ENCODE measurements at regions not wholly inside any gene's neighbourhood (a gene's known extent, or its start where the extent isn't known, plus 50 kb on each side); places are given as distances from the start of the nearest gene placed in this dataset.
A peak's percentile ranks its signal among the peaks of the same experiment; 100 is the strongest.

- Histone ChIP-seq H3K27ac (no peak overlapping the region), H3K9me3 (no peaks in the 10 kb centered on the region), H3K27me3 (no peaks in the 10 kb centered on the region), H3K36me3 (no peaks in the 10 kb centered on the region), H3K4me3 (no peak overlapping the region), H3K4me1 (peaks cover 7 to 10% of the 10 kb centered on the region in 2 donors)
- no peak for DNase-seq
- in situ Hi-C loops (cut with MboI; ENCODE audit: low sequenced_read_pairs in 4 of 4), result no loop called here
- TF ChIP-seq POLR2A (IDR thresholded peaks at IDR 0.05) (no peak), CTCF (IDR thresholded peaks at IDR 0.05 in 4 of 5, conservative IDR thresholded peaks at IDR 0.05 in 1 of 5) (no peak)
- intact Hi-C loops (cut with DNase I; ENCODE audit: low total_unique reads), result no loop called here
- ATAC-seq, result no peak
Measured at GRCh38 chr4:26101011-26101410, 187.0 kb downstream of the SMIM20 start.

- no peak overlapping the region for H3K4me3 ChIP-seq
- in situ Hi-C loops (cut with MboI; ENCODE audit: low sequenced_read_pairs in 4 of 4) (no loop called here), intact Hi-C loops (cut with DNase I; ENCODE audit: low total_unique reads) (no loop called here)
- no peak for TF ChIP-seq POLR2A (IDR thresholded peaks at IDR 0.05)
- DNase-seq (no peak), ATAC-seq (no peak)
- no peaks in the 10 kb centered on the region for H3K27me3 ChIP-seq
- no peaks in the 10 kb centered on the region for H3K9me3 ChIP-seq
- H3K4me1 ChIP-seq, result peaks cover 14 to 15% of the 10 kb centered on the region in 2 donors
- no peak overlapping the region for H3K27ac ChIP-seq
- H3K36me3 ChIP-seq, result no peaks in the 10 kb centered on the region
Measured at GRCh38 chr4:26104056-26104685, 190.2 kb downstream of the SMIM20 start.

- Histone ChIP-seq H3K36me3 (no peaks in the 10 kb centered on the region), H3K9me3 (no peaks in the 10 kb centered on the region), H3K4me3 (no peak overlapping the region), H3K4me1 (peaks cover 14 to 15% of the 10 kb centered on the region in 2 donors), H3K27ac (peak overlapping the region; percentile 43 to 66 (median 62)), H3K27me3 (no peaks in the 10 kb centered on the region)
- in situ Hi-C loops (cut with MboI; ENCODE audit: low sequenced_read_pairs in 4 of 4), result no loop called here
- intact Hi-C loops (cut with DNase I; ENCODE audit: low total_unique reads), result no loop called here
- DNase-seq (no peak), ATAC-seq (peak; percentile 55 to 72)
- TF ChIP-seq CTCF (IDR thresholded peaks at IDR 0.05 in 4 of 5, conservative IDR thresholded peaks at IDR 0.05 in 1 of 5) (no peak), POLR2A (IDR thresholded peaks at IDR 0.05) (no peak)
Measured at GRCh38 chr4:26105337-26105736, 191.3 kb downstream of the SMIM20 start.

GRCh38 chr4:26105815-26106699 is 192.0 kb downstream of the SMIM20 start:
- Histone ChIP-seq H3K27ac (peak overlapping the region; percentile 43 to 66 (median 62)), H3K36me3 (no peaks in the 10 kb centered on the region), H3K4me1 (peaks cover 14 to 15% of the 10 kb centered on the region in 2 donors), H3K27me3 (no peaks in the 10 kb centered on the region), H3K4me3 (no peak overlapping the region), H3K9me3 (no peaks in the 10 kb centered on the region)
- DNase-seq, result no peak
- ATAC-seq, result peak; percentile 87 to 92
- in situ Hi-C loops (cut with MboI; ENCODE audit: low sequenced_read_pairs in 4 of 4), result no loop called here
- no peak for TF ChIP-seq POLR2A (IDR thresholded peaks at IDR 0.05)
- intact Hi-C loops (cut with DNase I; ENCODE audit: low total_unique reads), result no loop called here

- Histone ChIP-seq H3K36me3 (no peaks in the 10 kb centered on the region), H3K27ac (peak overlapping the region in 3 of 4 donors; percentile 35 to 63 (median 43)), H3K4me1 (peaks cover 14 to 15% of the 10 kb centered on the region in 2 donors), H3K9me3 (no peaks in the 10 kb centered on the region), H3K4me3 (no peak overlapping the region), H3K27me3 (no peaks in the 10 kb centered on the region)
- no peak for DNase-seq
- TF ChIP-seq POLR2A (IDR thresholded peaks at IDR 0.05) (no peak), CTCF (IDR thresholded peaks at IDR 0.05 in 4 of 5, conservative IDR thresholded peaks at IDR 0.05 in 1 of 5) (no peak)
- ATAC-seq, result no peak
- intact Hi-C loops (cut with DNase I; ENCODE audit: low total_unique reads), result no loop called here
- in situ Hi-C loops (cut with MboI; ENCODE audit: low sequenced_read_pairs in 4 of 4), result no loop called here
Measured at GRCh38 chr4:26106776-26107175, 192.8 kb downstream of the SMIM20 start.
